ENCODE measurements at regions not wholly inside any gene's neighbourhood (a gene's known extent, or its start where the extent isn't known, plus 50 kb on each side); places are given as distances from the start of the nearest gene placed in this dataset.

- H3K36me3 ChIP-seq (ENCODE audit: control insufficient read depth in 1 of 2, insufficient read depth in 2 of 2, low read length in 2 of 2), result no peaks in the 10 kb centered on the region
- H3K4me1 ChIP-seq (ENCODE audit: control insufficient read depth in 1 of 2, insufficient read depth in 2 of 2, low read length in 2 of 2), result no peaks in the 10 kb centered on the region
- peaks cover 0 to 2% of the 10 kb centered on the region in 2 donors for H3K9me3 ChIP-seq (ENCODE audit: control insufficient read depth in 1 of 2, low read length in 2 of 2)
- no peaks in the 10 kb centered on the region for H3K27me3 ChIP-seq (ENCODE audit: low read depth, low read length)
- no peak overlapping the region for H3K4me3 ChIP-seq (ENCODE audit: low read depth in 1 of 2, low read length in 2 of 2)
- no peak overlapping the region for H3K27ac ChIP-seq (ENCODE audit: low read length)
Observed at GRCh38 chr7:53087274-53087673, 51.8 kb downstream of the POM121L12 start.

- Histone ChIP-seq H3K9me3 (ENCODE audit: control insufficient read depth in 1 of 2, low read length in 2 of 2) (no peaks in the 10 kb centered on the region), H3K4me3 (ENCODE audit: low read depth in 1 of 2, low read length in 2 of 2) (no peak overlapping the region), H3K36me3 (ENCODE audit: control insufficient read depth in 1 of 2, insufficient read depth in 2 of 2, low read length in 2 of 2) (no peaks in the 10 kb centered on the region), H3K4me1 (ENCODE audit: control insufficient read depth in 1 of 2, insufficient read depth in 2 of 2, low read length in 2 of 2) (no peaks in the 10 kb centered on the region), H3K27me3 (ENCODE audit: low read depth, low read length) (no peaks in the 10 kb centered on the region), H3K27ac (ENCODE audit: low read length) (no peak overlapping the region)
Observed at GRCh38 chr7:53094191-53094590, 58.8 kb downstream of the POM121L12 start.

- H3K36me3 ChIP-seq (ENCODE audit: control insufficient read depth in 1 of 2, insufficient read depth in 2 of 2, low read length in 2 of 2), result no peaks in the 10 kb centered on the region
- H3K4me3 ChIP-seq (ENCODE audit: low read depth in 1 of 2, low read length in 2 of 2), result no peak overlapping the region
- H3K27ac ChIP-seq (ENCODE audit: low read length), result no peak overlapping the region
- no peaks in the 10 kb centered on the region for H3K9me3 ChIP-seq (ENCODE audit: control insufficient read depth in 1 of 2, low read length in 2 of 2)
- no peaks in the 10 kb centered on the region for H3K27me3 ChIP-seq (ENCODE audit: low read depth, low read length)
- H3K4me1 ChIP-seq (ENCODE audit: control insufficient read depth in 1 of 2, insufficient read depth in 2 of 2, low read length in 2 of 2), result no peaks in the 10 kb centered on the region
Observed at GRCh38 chr7:53094827-53095226, 59.4 kb downstream of the POM121L12 start.

- Histone ChIP-seq H3K27ac (ENCODE audit: low read length) (no peak overlapping the region), H3K36me3 (ENCODE audit: control insufficient read depth in 1 of 2, insufficient read depth in 2 of 2, low read length in 2 of 2) (no peaks in the 10 kb centered on the region), H3K9me3 (ENCODE audit: control insufficient read depth in 1 of 2, low read length in 2 of 2) (peaks cover 0 to under 1% of the 10 kb centered on the region in 2 donors), H3K4me3 (ENCODE audit: low read depth in 1 of 2, low read length in 2 of 2) (no peak overlapping the region), H3K27me3 (ENCODE audit: low read depth, low read length) (no peaks in the 10 kb centered on the region), H3K4me1 (ENCODE audit: control insufficient read depth in 1 of 2, insufficient read depth in 2 of 2, low read length in 2 of 2) (no peaks in the 10 kb centered on the region)
Observed at GRCh38 chr7:53095731-53096501, 60.5 kb downstream of the POM121L12 start.

- Histone ChIP-seq H3K9me3 (ENCODE audit: control insufficient read depth in 1 of 2, low read length in 2 of 2) (peaks cover 0 to 2% of the 10 kb centered on the region in 2 donors), H3K27ac (ENCODE audit: low read length) (no peak overlapping the region), H3K36me3 (ENCODE audit: control insufficient read depth in 1 of 2, insufficient read depth in 2 of 2, low read length in 2 of 2) (no peaks in the 10 kb centered on the region), H3K27me3 (ENCODE audit: low read depth, low read length) (no peaks in the 10 kb centered on the region), H3K4me1 (ENCODE audit: control insufficient read depth in 1 of 2, insufficient read depth in 2 of 2, low read length in 2 of 2) (no peaks in the 10 kb centered on the region), H3K4me3 (ENCODE audit: low read depth in 1 of 2, low read length in 2 of 2) (no peak overlapping the region)
Observed at GRCh38 chr7:53100091-53100490, 64.7 kb downstream of the POM121L12 start.

GRCh38 chr7:53101026-53101425 lies 65.6 kb downstream of the POM121L12 start:
- Histone ChIP-seq H3K27ac (ENCODE audit: low read length) (no peak overlapping the region), H3K36me3 (ENCODE audit: control insufficient read depth in 1 of 2, insufficient read depth in 2 of 2, low read length in 2 of 2) (no peaks in the 10 kb centered on the region), H3K9me3 (ENCODE audit: control insufficient read depth in 1 of 2, low read length in 2 of 2) (peaks cover 0 to 2% of the 10 kb centered on the region in 2 donors), H3K4me3 (ENCODE audit: low read depth in 1 of 2, low read length in 2 of 2) (no peak overlapping the region), H3K27me3 (ENCODE audit: low read depth, low read length) (no peaks in the 10 kb centered on the region), H3K4me1 (ENCODE audit: control insufficient read depth in 1 of 2, insufficient read depth in 2 of 2, low read length in 2 of 2) (no peaks in the 10 kb centered on the region)

GRCh38 chr7:53110425-53110824 lies 75.0 kb downstream of the POM121L12 start:
- Histone ChIP-seq H3K27ac (ENCODE audit: low read length) (no peak overlapping the region), H3K27me3 (ENCODE audit: low read depth, low read length) (no peaks in the 10 kb centered on the region), H3K4me1 (ENCODE audit: control insufficient read depth in 1 of 2, insufficient read depth in 2 of 2, low read length in 2 of 2) (no peaks in the 10 kb centered on the region), H3K9me3 (ENCODE audit: control insufficient read depth in 1 of 2, low read length in 2 of 2) (no peaks in the 10 kb centered on the region), H3K36me3 (ENCODE audit: control insufficient read depth in 1 of 2, insufficient read depth in 2 of 2, low read length in 2 of 2) (no peaks in the 10 kb centered on the region), H3K4me3 (ENCODE audit: low read depth in 1 of 2, low read length in 2 of 2) (no peak overlapping the region)

GRCh38 chr7:53111031-53111430 lies 75.6 kb downstream of the POM121L12 start:
- no peaks in the 10 kb centered on the region for H3K36me3 ChIP-seq (ENCODE audit: control insufficient read depth in 1 of 2, insufficient read depth in 2 of 2, low read length in 2 of 2)
- H3K27ac ChIP-seq (ENCODE audit: low read length), result no peak overlapping the region
- no peaks in the 10 kb centered on the region for H3K9me3 ChIP-seq (ENCODE audit: control insufficient read depth in 1 of 2, low read length in 2 of 2)
- H3K4me1 ChIP-seq (ENCODE audit: control insufficient read depth in 1 of 2, insufficient read depth in 2 of 2, low read length in 2 of 2), result no peaks in the 10 kb centered on the region
- no peak overlapping the region for H3K4me3 ChIP-seq (ENCODE audit: low read depth in 1 of 2, low read length in 2 of 2)
- no peaks in the 10 kb centered on the region for H3K27me3 ChIP-seq (ENCODE audit: low read depth, low read length)

- Histone ChIP-seq H3K36me3 (ENCODE audit: control insufficient read depth in 1 of 2, insufficient read depth in 2 of 2, low read length in 2 of 2) (no peaks in the 10 kb centered on the region), H3K4me3 (ENCODE audit: low read depth in 1 of 2, low read length in 2 of 2) (no peak overlapping the region), H3K9me3 (ENCODE audit: control insufficient read depth in 1 of 2, low read length in 2 of 2) (no peaks in the 10 kb centered on the region), H3K4me1 (ENCODE audit: control insufficient read depth in 1 of 2, insufficient read depth in 2 of 2, low read length in 2 of 2) (no peaks in the 10 kb centered on the region), H3K27ac (ENCODE audit: low read length) (no peak overlapping the region), H3K27me3 (ENCODE audit: low read depth, low read length) (no peaks in the 10 kb centered on the region)
Observed at GRCh38 chr7:53113424-53113823, 78.0 kb downstream of the POM121L12 start.

- Histone ChIP-seq H3K4me3 (ENCODE audit: low read depth in 1 of 2, low read length in 2 of 2) (no peak overlapping the region), H3K27ac (ENCODE audit: low read length) (no peak overlapping the region), H3K4me1 (ENCODE audit: control insufficient read depth in 1 of 2, insufficient read depth in 2 of 2, low read length in 2 of 2) (no peaks in the 10 kb centered on the region), H3K27me3 (ENCODE audit: low read depth, low read length) (no peaks in the 10 kb centered on the region), H3K9me3 (ENCODE audit: control insufficient read depth in 1 of 2, low read length in 2 of 2) (no peaks in the 10 kb centered on the region), H3K36me3 (ENCODE audit: control insufficient read depth in 1 of 2, insufficient read depth in 2 of 2, low read length in 2 of 2) (no peaks in the 10 kb centered on the region)
Observed at GRCh38 chr7:53119514-53119941, 84.1 kb downstream of the POM121L12 start.

- Histone ChIP-seq H3K9me3 (ENCODE audit: control insufficient read depth in 1 of 2, low read length in 2 of 2) (no peaks in the 10 kb centered on the region), H3K4me1 (ENCODE audit: control insufficient read depth in 1 of 2, insufficient read depth in 2 of 2, low read length in 2 of 2) (no peaks in the 10 kb centered on the region), H3K27me3 (ENCODE audit: low read depth, low read length) (no peaks in the 10 kb centered on the region), H3K27ac (ENCODE audit: low read length) (no peak overlapping the region), H3K4me3 (ENCODE audit: low read depth in 1 of 2, low read length in 2 of 2) (no peak overlapping the region), H3K36me3 (ENCODE audit: control insufficient read depth in 1 of 2, insufficient read depth in 2 of 2, low read length in 2 of 2) (no peaks in the 10 kb centered on the region)
Observed at GRCh38 chr7:53121374-53121773, 85.9 kb downstream of the POM121L12 start.

GRCh38 chr7:53131697-53132096 lies 96.3 kb downstream of the POM121L12 start:
- H3K4me1 ChIP-seq (ENCODE audit: control insufficient read depth in 1 of 2, insufficient read depth in 2 of 2, low read length in 2 of 2), result no peaks in the 10 kb centered on the region
- H3K36me3 ChIP-seq (ENCODE audit: control insufficient read depth in 1 of 2, insufficient read depth in 2 of 2, low read length in 2 of 2), result no peaks in the 10 kb centered on the region
- no peak overlapping the region for H3K27ac ChIP-seq (ENCODE audit: low read length)
- H3K9me3 ChIP-seq (ENCODE audit: control insufficient read depth in 1 of 2, low read length in 2 of 2), result no peaks in the 10 kb centered on the region
- H3K4me3 ChIP-seq (ENCODE audit: low read depth in 1 of 2, low read length in 2 of 2), result no peak overlapping the region
- H3K27me3 ChIP-seq (ENCODE audit: low read depth, low read length), result no peaks in the 10 kb centered on the region

Measured in muscle layer of duodenum (tissue), 2 donors.